ENCODE measurements at regions not wholly inside any gene's neighbourhood (a gene's known extent, or its start where the extent isn't known, plus 50 kb on each side); places are given as distances from the start of the nearest gene placed in this dataset.

GRCh38 chr7:113775804-113776203 lies 143.0 kb downstream of the PPP1R3A start:
- TF ChIP-seq POLR2A (IDR thresholded peaks at IDR 0.05) (no peak), CTCF (IDR thresholded peaks at IDR 0.05) (no peak)
